SK-N-SH treated with all-trans-retinoic acid at 6 μM for 48 hours (cell line): ENCODE measurements at regions not wholly inside any gene's neighbourhood (a gene's known extent, or its start where the extent isn't known, plus 50 kb on each side); places are given as distances from the start of the nearest gene placed in this dataset.

Experiments
- ARNTL ChIP-seq: fragments of 450-650 bp; formaldehyde crosslinking; IDR thresholded peaks from 2 replicates; pipeline ENCODE4 v1.5.0; 2020; ENCODE audit warnings: low read depth, mild to moderate bottlenecking, moderate library complexity, borderline replicate concordance
- CSDC2 ChIP-seq: fragments of 250-450 bp; sonication (Bioruptor Pico); IDR thresholded peaks from 2 replicates; pipeline ENCODE4 v1.5.0; 2020; ENCODE audit warnings: mild to moderate bottlenecking, moderate library complexity
- CSRNP3 ChIP-seq: fragments of 250-450 bp; sonication (Bioruptor Pico); IDR thresholded peaks from 2 replicates; pipeline ENCODE4 v1.5.1; 2021; ENCODE audit warnings: mild to moderate bottlenecking, moderate library complexity
- GLIS3 ChIP-seq: fragments of 250-450 bp; sonication (Bioruptor Pico); IDR thresholded peaks from 2 replicates; pipeline ENCODE4 v1.5.0; 2020; ENCODE audit warnings: mild to moderate bottlenecking, moderate library complexity
- OSR1 ChIP-seq: fragments of 250-450 bp; sonication (Bioruptor Pico); IDR thresholded peaks from 2 replicates; pipeline ENCODE4 v1.8.0; 2022; ENCODE audit warnings: moderate library complexity, mild to moderate bottlenecking, inconsistent platforms
- PATZ1 ChIP-seq: fragments of 250-450 bp; sonication (Bioruptor Pico); IDR thresholded peaks from 2 replicates; pipeline ENCODE4 v1.8.0; 2020; ENCODE audit warnings: mild to moderate bottlenecking, moderate library complexity, borderline replicate concordance
- SNAI2 ChIP-seq: fragments of 250-450 bp; sonication (Bioruptor Pico); IDR thresholded peaks from 2 replicates; pipeline ENCODE4 v1.5.0; 2020; ENCODE audit warnings: mild to moderate bottlenecking, moderate library complexity
- TOX ChIP-seq: fragments of 250-450 bp; sonication (Bioruptor Pico); IDR thresholded peaks from 2 replicates; pipeline ENCODE4 v1.8.0; 2021; ENCODE audit warnings: mild to moderate bottlenecking, moderate library complexity, borderline replicate concordance
- TSHZ2 ChIP-seq: fragments of 250-450 bp; sonication (Bioruptor Pico); IDR thresholded peaks from 2 replicates; pipeline ENCODE4 v1.5.0; 2020; ENCODE audit warnings: mild to moderate bottlenecking, moderate library complexity
- ZFP3 ChIP-seq: fragments of 250-450 bp; sonication (Bioruptor Pico); IDR thresholded peaks from 2 replicates; pipeline ENCODE4 v1.5.0; 2020; ENCODE audit warnings: mild to moderate bottlenecking, moderate library complexity
- ZFP30 ChIP-seq: fragments of 450-650 bp; formaldehyde crosslinking; IDR thresholded peaks from 2 replicates; pipeline ENCODE4 v1.5.0; 2022; ENCODE audit warnings: mild to moderate bottlenecking, moderate library complexity
- ZNF70 ChIP-seq: fragments of 450-650 bp; formaldehyde crosslinking; IDR thresholded peaks from 2 replicates; pipeline ENCODE4 v1.5.0; 2020; ENCODE audit warnings: mild to moderate bottlenecking, moderate library complexity
- ZNF8 ChIP-seq: fragments of 450-650 bp; formaldehyde crosslinking; IDR thresholded peaks from 2 replicates; pipeline ENCODE4 v1.5.0; 2020; ENCODE audit warnings: mild to moderate bottlenecking, moderate library complexity

- TF ChIP-seq TSHZ2 (no peak), ZFP3 (CRISPR knock-in tag) (no peak), TOX (CRISPR knock-in tag) (no peak), CSRNP3 (CRISPR knock-in tag) (no peak), ZFP30 (CRISPR knock-in tag) (no peak), ZNF8 (CRISPR knock-in tag) (no peak), CSDC2 (CRISPR knock-in tag) (no peak), SNAI2 (CRISPR knock-in tag) (no peak), PATZ1 (no peak), GLIS3 (CRISPR knock-in tag) (no peak), ZNF70 (no peak), ARNTL (CRISPR knock-in tag) (no peak), OSR1 (CRISPR knock-in tag) (no peak)
Measured at GRCh38 chr21:16115461-16115860, 385.7 kb downstream of the USP25 start.
